H1 (cell line): ENCODE measurements at regions not wholly inside any gene's neighbourhood (a gene's known extent, or its start where the extent isn't known, plus 50 kb on each side); places are given as distances from the start of the nearest gene placed in this dataset.

Source experiments
- CBX8 ChIP-seq: fragments of 300-800, 300-1000 bp; sonication (generic); IDR thresholded peaks from 2 replicates; pipeline ENCODE4 v1.7.1; 2016; ENCODE audit warnings: low read depth, low read length, borderline replicate concordance
- CEBPB ChIP-seq: IDR thresholded peaks from 2 replicates; pipeline ENCODE4 v1.6.1; 2012; ENCODE audit warnings: low read depth, low read length
- CTCF ChIP-seq, 3 experiments: IDR thresholded peaks; 1 replicate in 2 of 3; 2 replicates in 1 of 3; pipeline versions ENCODE4 v1.5.1 to v1.6.1; 2011; ENCODE audit warnings: low read length in 3 of 3, mild to moderate bottlenecking in 3 of 3, inconsistent platforms in 2 of 3, low read depth in 1 of 3, moderate library complexity in 1 of 3; ENCODE audit not compliant: insufficient read depth in 1 of 3; ENCODE audit errors: control extremely low read depth in 1 of 3
- EP300 ChIP-seq, 2 experiments: IDR thresholded peaks; 1 replicate in 1 of 2; 2 replicates in 1 of 2; pipeline ENCODE4 v1.6.1; 2011 to 2012; ENCODE audit warnings: low read depth in 2 of 2, low read length in 2 of 2, mild to moderate bottlenecking in 2 of 2, borderline replicate concordance in 1 of 2, inconsistent platforms in 1 of 2, moderate library complexity in 1 of 2
- PHF8 ChIP-seq: fragments of 200-600 bp; sonication (generic); conservative IDR thresholded peaks from 2 replicates; pipeline ENCODE4 v1.7.1; 2012; ENCODE audit warnings: low read depth, mild to moderate bottlenecking, inconsistent platforms, low read length, moderate library complexity
- POLR2A ChIP-seq, 2 experiments: IDR thresholded peaks; 1 replicate in 1 of 2; 2 replicates in 1 of 2; pipeline ENCODE4 v1.6.1; 2011; ENCODE audit warnings: low read depth in 2 of 2, low read length in 2 of 2, mild to moderate bottlenecking in 2 of 2; ENCODE audit errors: control extremely low read depth in 1 of 2
- POLR2AphosphoS5 ChIP-seq: IDR thresholded peaks from 2 replicates; pipeline ENCODE4 v1.6.1; 2011; ENCODE audit warnings: low read depth, low read length
- SP4 ChIP-seq: IDR thresholded peaks from 2 replicates; pipeline ENCODE4 v1.6.1; 2012; ENCODE audit warnings: low read length, inconsistent platforms

GRCh38 chr4:1459722-1460511 is 53.7 kb upstream of the NKX1-1 start:
- TF ChIP-seq CTCF (IDR thresholded peaks at IDR 0.05; ENCODE audit: control extremely low read depth in 1 of 3, insufficient read depth in 1 of 3, low read depth in 1 of 3, low read length in 3 of 3) = no peak
- no peak for TF ChIP-seq POLR2A (IDR thresholded peaks at IDR 0.05; ENCODE audit: control extremely low read depth in 1 of 2, low read depth in 2 of 2, low read length in 2 of 2)
- TF ChIP-seq POLR2AphosphoS5 = no peak
- TF ChIP-seq PHF8 = no peak
- no peak for TF ChIP-seq SP4
- no peak for TF ChIP-seq CEBPB
- no peak for TF ChIP-seq CBX8
- TF ChIP-seq EP300 (IDR thresholded peaks at IDR 0.05; ENCODE audit: borderline replicate concordance in 1 of 2, low read depth in 2 of 2, low read length in 2 of 2) = no peak
